ENCODE measurements at regions not wholly inside any gene's neighbourhood (a gene's known extent, or its start where the extent isn't known, plus 50 kb on each side); places are given as distances from the start of the nearest gene placed in this dataset.

DNA sequence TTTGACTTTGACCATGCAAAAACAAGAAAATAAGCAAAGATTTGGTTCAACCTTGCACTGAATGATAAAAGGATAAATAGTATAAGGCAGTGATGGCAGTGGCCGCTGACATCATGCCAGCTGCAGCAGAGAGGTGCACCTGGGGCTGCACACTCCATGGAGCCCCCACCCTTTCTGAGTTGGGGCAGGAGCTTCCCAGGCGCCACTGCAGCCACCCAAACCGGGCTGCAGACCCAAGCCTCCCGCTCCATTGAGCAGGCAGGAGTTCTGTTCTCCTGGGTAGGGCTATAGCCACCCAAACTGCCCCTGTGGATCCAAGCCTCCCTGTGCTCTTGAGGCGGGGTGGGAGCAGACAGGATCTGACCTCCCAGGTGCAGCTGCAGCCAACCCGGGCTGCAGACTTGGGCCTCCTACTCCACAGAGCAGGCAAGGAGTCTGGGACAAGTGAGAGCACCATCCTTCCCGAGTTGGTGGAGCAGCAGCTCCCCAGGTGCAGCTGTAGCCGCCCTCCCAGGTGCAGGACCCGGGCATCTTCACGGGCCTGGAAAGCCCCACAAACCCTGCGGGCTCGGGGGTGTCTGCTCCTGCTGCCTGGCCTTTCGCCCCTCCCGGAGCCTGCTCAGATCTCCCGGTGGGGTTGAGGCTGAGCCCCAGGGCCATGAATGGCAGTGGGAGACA is 537.9 kb downstream of the TENT5A start:
- intact Hi-C loops (cut with DNase I): no loop called here
- 85% methylated on average over 6 of the region's 15 CpGs for WGBS
- DNase-seq (ENCODE audit: extremely low spot score): no peak
- no peaks in the 10 kb centered on the region for H3K4me1 ChIP-seq
- H3K9me3 ChIP-seq: peaks cover 0 to 9% (median 0%) of the 10 kb centered on the region in 4 donors
- no peaks in the 10 kb centered on the region for H3K27me3 ChIP-seq
- no peak overlapping the region for H3K4me3 ChIP-seq
- H3K27ac ChIP-seq (replicated peaks in 1 of 4): no peak overlapping the region
- TF ChIP-seq POLR2AphosphoS5 (IDR thresholded peaks at IDR 0.05): no peak
- no peak for TF ChIP-seq EP300 (IDR thresholded peaks at IDR 0.05)
- TF ChIP-seq POLR2A (IDR thresholded peaks at IDR 0.05; ENCODE audit: low read depth): no peak
- TF ChIP-seq, protein P1, sequence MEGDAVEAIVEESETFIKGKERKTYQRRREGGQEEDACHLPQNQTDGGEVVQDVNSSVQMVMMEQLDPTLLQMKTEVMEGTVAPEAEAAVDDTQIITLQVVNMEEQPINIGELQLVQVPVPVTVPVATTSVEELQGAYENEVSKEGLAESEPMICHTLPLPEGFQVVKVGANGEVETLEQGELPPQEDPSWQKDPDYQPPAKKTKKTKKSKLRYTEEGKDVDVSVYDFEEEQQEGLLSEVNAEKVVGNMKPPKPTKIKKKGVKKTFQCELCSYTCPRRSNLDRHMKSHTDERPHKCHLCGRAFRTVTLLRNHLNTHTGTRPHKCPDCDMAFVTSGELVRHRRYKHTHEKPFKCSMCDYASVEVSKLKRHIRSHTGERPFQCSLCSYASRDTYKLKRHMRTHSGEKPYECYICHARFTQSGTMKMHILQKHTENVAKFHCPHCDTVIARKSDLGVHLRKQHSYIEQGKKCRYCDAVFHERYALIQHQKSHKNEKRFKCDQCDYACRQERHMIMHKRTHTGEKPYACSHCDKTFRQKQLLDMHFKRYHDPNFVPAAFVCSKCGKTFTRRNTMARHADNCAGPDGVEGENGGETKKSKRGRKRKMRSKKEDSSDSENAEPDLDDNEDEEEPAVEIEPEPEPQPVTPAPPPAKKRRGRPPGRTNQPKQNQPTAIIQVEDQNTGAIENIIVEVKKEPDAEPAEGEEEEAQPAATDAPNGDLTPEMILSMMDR (IDR thresholded peaks at IDR 0.05): no peak
- no peaks in the 10 kb centered on the region for H3K36me3 ChIP-seq

DNA sequence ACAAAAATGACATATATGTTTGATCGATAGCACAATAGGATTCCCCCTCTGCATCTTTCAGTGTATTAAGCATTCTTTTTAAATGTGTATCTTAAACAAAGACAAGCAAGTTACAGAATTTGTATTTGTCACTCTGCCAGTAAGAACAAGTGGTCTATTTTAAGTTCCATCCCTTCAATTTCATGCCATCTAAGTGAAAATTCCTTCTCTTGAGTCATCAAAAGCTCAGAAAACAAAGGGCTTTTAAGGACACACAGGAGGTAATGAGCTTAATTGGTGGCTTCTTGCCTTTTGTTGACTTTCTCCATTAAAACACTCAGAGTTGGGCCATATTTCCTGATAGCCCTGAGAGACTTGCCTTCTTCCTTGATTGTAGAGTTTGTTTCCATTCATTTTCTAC is 547.8 kb downstream of the TENT5A start:
- WGBS: 83% methylated on average over 1 of the region's 1 CpG

DNA sequence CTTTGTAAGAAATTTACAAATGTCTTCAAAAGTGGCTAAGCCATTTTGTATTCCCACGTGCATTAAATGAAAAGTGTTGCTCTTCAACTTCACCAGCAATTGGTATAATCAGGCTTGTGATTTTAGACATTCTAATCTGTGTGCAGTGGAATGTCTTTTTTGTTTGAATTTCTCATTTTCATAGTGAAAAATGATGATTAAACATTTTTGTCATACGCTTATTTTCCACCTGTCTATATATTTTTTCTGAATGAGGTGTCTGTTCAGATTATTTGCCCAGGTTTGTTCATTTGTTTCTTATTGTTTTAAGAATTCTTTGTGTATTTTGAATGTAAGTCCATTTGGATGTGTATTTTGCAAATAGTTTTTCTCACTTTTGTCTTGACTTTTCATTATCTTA is 558.1 kb downstream of the TENT5A start:
- 72% methylated on average over 2 of the region's 2 CpGs for WGBS

More for the DNA sequence above, 547.8 kb downstream of the TENT5A start:
- H3K9me3 ChIP-seq: peaks cover 0 to 7% (median 0%) of the 10 kb centered on the region in 4 donors
- H3K27me3 ChIP-seq: no peaks in the 10 kb centered on the region
- H3K27ac ChIP-seq (replicated peaks in 1 of 4): no peak overlapping the region
- no peak for DNase-seq (ENCODE audit: extremely low spot score)
- intact Hi-C loops (cut with DNase I): no loop called here
- no peaks in the 10 kb centered on the region for H3K4me1 ChIP-seq
- TF ChIP-seq POLR2AphosphoS5 (IDR thresholded peaks at IDR 0.05) (no peak), POLR2A (IDR thresholded peaks at IDR 0.05; ENCODE audit: low read depth) (no peak), EP300 (IDR thresholded peaks at IDR 0.05) (no peak)
- TF ChIP-seq, protein P1 (IDR thresholded peaks at IDR 0.05): no peak
- no peak overlapping the region for H3K4me3 ChIP-seq
- H3K36me3 ChIP-seq: no peaks in the 10 kb centered on the region

GRCh38 chr6:81172056-81172740 is 580.3 kb downstream of the TENT5A start:
- H3K36me3 ChIP-seq: no peaks in the 10 kb centered on the region
- H3K9me3 ChIP-seq: no peaks in the 10 kb centered on the region
- 47% methylated on average over 4 of the region's 4 CpGs for WGBS
- no peaks in the 10 kb centered on the region for H3K27me3 ChIP-seq
- intact Hi-C loops (cut with DNase I): no loop called here
- DNase-seq (ENCODE audit: extremely low spot score): no peak
- no peak for TF ChIP-seq EP300 (IDR thresholded peaks at IDR 0.05)
- no peak for TF ChIP-seq POLR2A (IDR thresholded peaks at IDR 0.05; ENCODE audit: low read depth)
- TF ChIP-seq, protein P1 (IDR thresholded peaks at IDR 0.05): no peak
- TF ChIP-seq POLR2AphosphoS5 (IDR thresholded peaks at IDR 0.05): no peak
- H3K4me3 ChIP-seq: no peak overlapping the region
- H3K27ac ChIP-seq (replicated peaks in 1 of 4): peak overlapping the region in 2 of 4 donors; percentile 44 to 46
- H3K4me1 ChIP-seq: peaks cover 3 to 19% (median 8%) of the 10 kb centered on the region in 4 donors

More for the DNA sequence above, 558.1 kb downstream of the TENT5A start:
- H3K9me3 ChIP-seq: no peaks in the 10 kb centered on the region
- intact Hi-C loops (cut with DNase I): no loop called here
- H3K4me3 ChIP-seq: no peak overlapping the region
- H3K27me3 ChIP-seq: no peaks in the 10 kb centered on the region
- no peak for DNase-seq (ENCODE audit: extremely low spot score)
- no peaks in the 10 kb centered on the region for H3K4me1 ChIP-seq
- no peak overlapping the region for H3K27ac ChIP-seq (replicated peaks in 1 of 4)
- TF ChIP-seq EP300 (IDR thresholded peaks at IDR 0.05) (no peak), POLR2AphosphoS5 (IDR thresholded peaks at IDR 0.05) (no peak), POLR2A (IDR thresholded peaks at IDR 0.05; ENCODE audit: low read depth) (no peak)
- TF ChIP-seq, protein P1 (IDR thresholded peaks at IDR 0.05): no peak
- H3K36me3 ChIP-seq: no peaks in the 10 kb centered on the region

Data from esophagus muscularis mucosa (tissue), 4 donors.